ENCODE measurements at regions not wholly inside any gene's neighbourhood (a gene's known extent, or its start where the extent isn't known, plus 50 kb on each side); places are given as distances from the start of the nearest gene placed in this dataset.

DNA sequence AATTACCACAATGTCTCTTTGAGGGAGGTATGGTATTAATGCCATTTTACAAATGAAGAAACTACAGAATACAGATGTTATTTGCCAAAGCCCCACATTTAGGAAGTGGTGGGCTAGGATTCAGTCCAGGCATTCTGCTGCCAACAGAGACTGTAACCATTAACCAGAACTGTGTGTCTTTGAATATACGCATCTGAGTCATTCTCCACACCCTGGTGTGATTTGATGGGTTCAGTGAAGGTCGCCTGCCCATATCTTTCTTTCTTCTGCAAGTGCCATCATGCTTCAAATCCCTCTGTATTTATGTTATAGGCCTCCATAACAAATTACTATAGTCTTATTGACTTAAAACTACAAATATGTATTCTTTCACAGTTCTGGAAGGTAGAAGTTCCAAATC lies 479.0 kb upstream of the DCC start:
- no peaks in the 10 kb centered on the region for H3K4me1 Mint-ChIP-seq

DNA sequence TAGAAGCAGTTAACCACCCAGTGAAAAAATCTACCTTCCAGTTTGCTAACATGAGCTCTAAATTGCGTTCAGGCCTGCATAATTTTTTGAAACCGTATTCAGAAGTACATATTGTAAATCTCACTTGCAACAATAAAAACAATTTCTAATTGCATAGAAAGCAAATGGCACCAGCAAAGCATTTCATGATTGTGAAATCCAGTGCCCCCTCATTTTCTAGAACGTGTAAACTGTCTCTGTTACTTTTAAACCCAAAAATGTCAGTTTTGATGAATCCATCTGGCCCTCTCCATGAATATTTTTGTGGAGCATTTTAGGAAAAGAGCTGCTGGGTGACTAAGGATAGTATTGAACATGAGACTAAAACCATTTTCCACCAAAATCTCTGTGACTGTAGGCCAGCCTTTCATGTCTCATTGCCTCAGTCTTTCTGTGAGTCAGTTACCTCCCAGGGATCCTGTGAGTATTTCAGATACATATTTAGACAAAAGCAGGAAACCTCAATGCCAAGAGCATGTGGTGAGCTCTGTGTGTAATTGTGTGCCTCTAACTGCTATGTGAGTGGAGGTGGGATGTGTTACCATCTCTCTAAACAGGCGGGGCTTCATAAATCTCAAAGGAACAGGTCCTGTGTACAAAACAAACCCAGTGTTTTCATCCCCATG lies 477.8 kb upstream of the DCC start:
- H3K9me3 Mint-ChIP-seq, result peaks cover 2% of the 10 kb centered on the region
- H3K4me1 Mint-ChIP-seq, result no peaks in the 10 kb centered on the region
- H3K27me3 Mint-ChIP-seq (ENCODE audit: low read depth), result peaks cover 4% of the 10 kb centered on the region
- no peak overlapping the region for H3K4me3 Mint-ChIP-seq
- TF ChIP-seq, protein P1, sequence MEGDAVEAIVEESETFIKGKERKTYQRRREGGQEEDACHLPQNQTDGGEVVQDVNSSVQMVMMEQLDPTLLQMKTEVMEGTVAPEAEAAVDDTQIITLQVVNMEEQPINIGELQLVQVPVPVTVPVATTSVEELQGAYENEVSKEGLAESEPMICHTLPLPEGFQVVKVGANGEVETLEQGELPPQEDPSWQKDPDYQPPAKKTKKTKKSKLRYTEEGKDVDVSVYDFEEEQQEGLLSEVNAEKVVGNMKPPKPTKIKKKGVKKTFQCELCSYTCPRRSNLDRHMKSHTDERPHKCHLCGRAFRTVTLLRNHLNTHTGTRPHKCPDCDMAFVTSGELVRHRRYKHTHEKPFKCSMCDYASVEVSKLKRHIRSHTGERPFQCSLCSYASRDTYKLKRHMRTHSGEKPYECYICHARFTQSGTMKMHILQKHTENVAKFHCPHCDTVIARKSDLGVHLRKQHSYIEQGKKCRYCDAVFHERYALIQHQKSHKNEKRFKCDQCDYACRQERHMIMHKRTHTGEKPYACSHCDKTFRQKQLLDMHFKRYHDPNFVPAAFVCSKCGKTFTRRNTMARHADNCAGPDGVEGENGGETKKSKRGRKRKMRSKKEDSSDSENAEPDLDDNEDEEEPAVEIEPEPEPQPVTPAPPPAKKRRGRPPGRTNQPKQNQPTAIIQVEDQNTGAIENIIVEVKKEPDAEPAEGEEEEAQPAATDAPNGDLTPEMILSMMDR (conservative IDR thresholded peaks at IDR 0.05), result no peak
- no peak overlapping the region for H3K27ac Mint-ChIP-seq (ENCODE audit: unreplicated experiment)
- DNase-seq (ENCODE audit: low read depth, low spot score), result no peak
- H3K36me3 Mint-ChIP-seq (ENCODE audit: low read depth), result no peaks in the 10 kb centered on the region

More for the DNA sequence above, 479.0 kb upstream of the DCC start:
- Mint-ChIP-seq H3K4me3 (no peak overlapping the region), H3K9me3 (peaks cover 2% of the 10 kb centered on the region), H3K27ac (ENCODE audit: unreplicated experiment) (no peak overlapping the region), H3K36me3 (ENCODE audit: low read depth) (no peaks in the 10 kb centered on the region), H3K27me3 (ENCODE audit: low read depth) (peaks cover 4% of the 10 kb centered on the region)
- DNase-seq (ENCODE audit: low read depth, low spot score), result no peak
- TF ChIP-seq, protein P1 (conservative IDR thresholded peaks at IDR 0.05), result no peak

DNA sequence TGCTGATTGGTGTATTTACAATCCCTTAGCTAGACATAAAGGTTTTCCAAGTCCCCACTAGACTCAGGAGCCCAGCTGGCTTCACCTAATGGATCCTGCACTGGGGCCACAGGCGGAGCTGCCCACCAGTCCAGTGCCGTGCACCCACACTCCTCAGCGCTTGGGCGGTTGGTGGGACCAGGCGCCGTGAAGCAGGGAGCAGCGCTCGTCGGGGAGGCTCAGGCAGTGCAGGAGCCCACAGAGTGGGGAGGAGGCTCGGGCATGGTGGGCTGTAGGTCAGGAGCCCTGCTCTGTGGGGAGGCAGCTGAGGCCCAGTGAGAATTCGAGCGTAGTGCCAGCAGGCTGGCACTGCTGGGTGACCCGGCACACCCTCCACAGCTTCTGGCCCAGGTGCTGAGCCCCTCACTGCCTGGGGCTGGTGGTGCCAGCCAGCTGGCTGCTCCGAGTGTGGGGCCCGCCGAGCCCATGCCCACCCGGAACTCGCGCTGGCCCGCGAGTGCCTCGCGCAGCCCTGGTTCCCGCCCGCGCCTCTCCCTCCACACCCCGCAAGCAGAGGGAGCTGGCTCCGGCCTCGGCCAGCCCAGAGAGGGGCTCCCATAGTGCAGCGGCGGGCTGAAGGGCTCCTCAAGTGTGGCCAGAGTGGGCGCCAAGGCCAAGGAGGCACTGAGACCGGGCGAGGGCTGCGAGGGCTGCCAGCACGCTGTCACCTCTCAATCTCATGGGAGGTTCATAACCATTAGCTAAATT lies 475.6 kb upstream of the DCC start:
- no peak for DNase-seq (ENCODE audit: low read depth, low spot score)
- TF ChIP-seq, protein P1 (conservative IDR thresholded peaks at IDR 0.05), result no peak
- no peak overlapping the region for H3K27ac Mint-ChIP-seq (ENCODE audit: unreplicated experiment)
- H3K9me3 Mint-ChIP-seq, result peaks cover 3% of the 10 kb centered on the region
- no peak overlapping the region for H3K4me3 Mint-ChIP-seq
- peaks cover 4% of the 10 kb centered on the region for H3K27me3 Mint-ChIP-seq (ENCODE audit: low read depth)
- H3K36me3 Mint-ChIP-seq (ENCODE audit: low read depth), result no peaks in the 10 kb centered on the region
- no peaks in the 10 kb centered on the region for H3K4me1 Mint-ChIP-seq

DNA sequence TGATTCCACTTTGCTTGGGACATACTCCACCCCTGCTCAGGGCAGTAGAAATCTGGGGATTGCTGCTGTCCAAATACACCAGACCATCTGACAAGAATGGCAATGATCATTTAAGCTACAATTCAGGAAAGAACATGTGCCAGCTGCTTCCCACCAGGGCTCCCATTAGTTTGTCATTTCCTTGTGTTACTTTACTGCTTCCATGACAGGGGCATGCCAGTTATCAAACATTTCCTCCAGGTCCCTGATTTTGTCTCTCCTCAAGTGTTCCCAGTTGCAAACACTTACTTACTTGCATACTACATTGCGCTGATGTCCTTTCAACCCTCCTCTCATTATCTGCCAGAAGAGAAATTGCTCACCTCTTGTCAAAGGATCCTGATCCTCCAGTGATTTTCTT lies 474.5 kb upstream of the DCC start:
- Mint-ChIP-seq H3K9me3 (peaks cover 8% of the 10 kb centered on the region), H3K4me1 (no peaks in the 10 kb centered on the region), H3K4me3 (no peak overlapping the region), H3K27ac (ENCODE audit: unreplicated experiment) (no peak overlapping the region), H3K27me3 (ENCODE audit: low read depth) (peaks cover 4% of the 10 kb centered on the region), H3K36me3 (ENCODE audit: low read depth) (no peaks in the 10 kb centered on the region)
- no peak for DNase-seq (ENCODE audit: low read depth, low spot score)
- TF ChIP-seq, protein P1 (conservative IDR thresholded peaks at IDR 0.05), result no peak

DNA sequence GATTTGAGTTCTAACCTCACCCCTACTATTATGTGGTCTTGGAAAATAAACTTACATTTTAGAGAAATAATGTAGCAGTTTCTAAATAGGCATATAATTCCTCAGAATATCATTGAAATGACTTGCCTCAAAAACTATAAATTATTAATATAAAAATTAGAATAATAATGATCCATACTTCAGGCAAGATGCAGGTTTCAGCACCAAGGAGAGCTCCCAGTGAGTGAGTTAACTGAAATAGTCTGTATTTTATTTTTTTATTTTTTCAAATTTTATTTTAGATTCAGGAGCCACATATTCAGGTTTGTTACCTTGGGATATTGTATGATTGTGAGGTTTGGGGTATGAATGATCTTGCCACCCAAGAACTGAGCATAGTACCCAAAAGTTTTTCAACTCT lies 472.2 kb upstream of the DCC start:
- H3K27me3 Mint-ChIP-seq (ENCODE audit: low read depth), result peaks cover 5% of the 10 kb centered on the region
- peaks cover 8% of the 10 kb centered on the region for H3K9me3 Mint-ChIP-seq
- H3K36me3 Mint-ChIP-seq (ENCODE audit: low read depth), result no peaks in the 10 kb centered on the region
- TF ChIP-seq, protein P1 (conservative IDR thresholded peaks at IDR 0.05), result no peak
- no peaks in the 10 kb centered on the region for H3K4me1 Mint-ChIP-seq
- no peak overlapping the region for H3K4me3 Mint-ChIP-seq
- peak; percentile 25 for DNase-seq (ENCODE audit: low read depth, low spot score)
- H3K27ac Mint-ChIP-seq (ENCODE audit: unreplicated experiment), result no peak overlapping the region
